Neural cell (in vitro differentiated cells): ENCODE measurements at regions not wholly inside any gene's neighbourhood (a gene's known extent, or its start where the extent isn't known, plus 50 kb on each side); places are given as distances from the start of the nearest gene placed in this dataset.

ENCODE experiments used
- REST ChIP-seq: IDR thresholded peaks from 2 replicates; pipeline ENCODE4 v1.6.1; 2012; ENCODE audit warnings: borderline replicate concordance
- small RNA-seq, 3 experiments: library from RNA; depleted of rRNA; stranded (forward); fragments of <200 nt; gene quantifications; one replicate each; pipeline ENCODE3, GENCODE V24; 2012

- TF ChIP-seq REST, result no peak
These were observed 200.8 kb downstream of the GRIA2 start (continued) for GRCh38 chr4:157421365-157421764.

Small RNA genes in the stretch of these regions (small RNA-seq; reads per million reads assigned to genes)
- 0 to 1.2 (median 0) reads per million in 3 experiments for gene RF00019
